ENCODE measurements at regions not wholly inside any gene's neighbourhood (a gene's known extent, or its start where the extent isn't known, plus 50 kb on each side); places are given as distances from the start of the nearest gene placed in this dataset.
"Not testable (repeated sequence)": the region's sequence is repeated elsewhere in the genome, so short reads cannot be mapped to it uniquely, and the experiment has no call there.

- Histone ChIP-seq H3K36me3 (replicated peaks; ENCODE audit: insufficient read depth, low read length) (no peaks in the 10 kb centered on the region), H3K79me2 (ENCODE audit: low read length) (no peaks in the 10 kb centered on the region), H3K9ac (ENCODE audit: low read length) (no peak overlapping the region), H3K27me3 (replicated peaks; ENCODE audit: insufficient read depth, low read length) (no peaks in the 10 kb centered on the region), H3K9me2 (replicated peaks; ENCODE audit: insufficient read depth, low read length) (no peaks in the 10 kb centered on the region), H3K4me3 (ENCODE audit: low read length) (no peak overlapping the region), H2AFZ (ENCODE audit: low read length) (no peak overlapping the region), H3K9me3 (replicated peaks; ENCODE audit: insufficient read depth, low read length) (no peaks in the 10 kb centered on the region), H3K27ac (ENCODE audit: low read length) (no peak overlapping the region), H3F3A (ENCODE audit: insufficient read depth, low read length) (no peaks in the 10 kb centered on the region), H3K4me2 (ENCODE audit: low read depth, low read length) (no peak overlapping the region), H4K20me1 (ENCODE audit: insufficient read depth, low read length) (no peaks in the 10 kb centered on the region), H3K4me1 (ENCODE audit: low read length) (no peaks in the 10 kb centered on the region)
- no peak for TF ChIP-seq CTCF (IDR thresholded peaks at IDR 0.05; ENCODE audit: low read length)
- DNase-seq = no peak
These were observed 63.3 kb downstream of the RPL22L1 start for GRCh38 chr3:170806676-170807075.

- H3K9me3 ChIP-seq (replicated peaks; ENCODE audit: insufficient read depth, low read length) = no peaks in the 10 kb centered on the region
- H4K20me1 ChIP-seq (ENCODE audit: insufficient read depth, low read length) = no peaks in the 10 kb centered on the region
- H3K36me3 ChIP-seq (replicated peaks; ENCODE audit: insufficient read depth, low read length) = no peaks in the 10 kb centered on the region
- DNase-seq = no peak
- H3K27me3 ChIP-seq (replicated peaks; ENCODE audit: insufficient read depth, low read length) = no peaks in the 10 kb centered on the region
- H3K4me1 ChIP-seq (ENCODE audit: low read length) = no peaks in the 10 kb centered on the region
- no peak overlapping the region for H3K9ac ChIP-seq (ENCODE audit: low read length)
- no peak overlapping the region for H2AFZ ChIP-seq (ENCODE audit: low read length)
- no peak overlapping the region for H3K4me2 ChIP-seq (ENCODE audit: low read depth, low read length)
- H3K79me2 ChIP-seq (ENCODE audit: low read length) = no peaks in the 10 kb centered on the region
- no peaks in the 10 kb centered on the region for H3K9me2 ChIP-seq (replicated peaks; ENCODE audit: insufficient read depth, low read length)
- no peaks in the 10 kb centered on the region for H3F3A ChIP-seq (ENCODE audit: insufficient read depth, low read length)
- H3K27ac ChIP-seq (ENCODE audit: low read length) = no peak overlapping the region
- TF ChIP-seq EZH2phosphoT487 (IDR thresholded peaks at IDR 0.05; ENCODE audit: low read length) (no peak), CTCF (IDR thresholded peaks at IDR 0.05; ENCODE audit: low read length) (no peak), EZH2 (optimal IDR thresholded peaks at IDR 0.05; ENCODE audit: low read depth, low read length) (no peak)
- H3K4me3 ChIP-seq (ENCODE audit: low read length) = no peak overlapping the region
These were observed 63.9 kb downstream of the RPL22L1 start for GRCh38 chr3:170806141-170806540.

- H3K27me3 ChIP-seq (replicated peaks; ENCODE audit: insufficient read depth, low read length); H3K4me1 ChIP-seq (ENCODE audit: low read length); H3F3A ChIP-seq (ENCODE audit: insufficient read depth, low read length): not testable (repeated sequence)
These were observed 64.7 kb downstream of the RPL22L1 start for GRCh38 chr3:170805296-170805695.

GRCh38 chr3:170804634-170805033, 65.4 kb downstream of the RPL22L1 start:
- H3K36me3 ChIP-seq (replicated peaks; ENCODE audit: insufficient read depth, low read length); H3K9me2 ChIP-seq (replicated peaks; ENCODE audit: insufficient read depth, low read length); H3K9me3 ChIP-seq (replicated peaks; ENCODE audit: insufficient read depth, low read length); H4K20me1 ChIP-seq (ENCODE audit: insufficient read depth, low read length); H3F3A ChIP-seq (ENCODE audit: insufficient read depth, low read length); DNase-seq; H3K4me2 ChIP-seq (ENCODE audit: low read depth, low read length); H3K27ac ChIP-seq (ENCODE audit: low read length); H3K9ac ChIP-seq (ENCODE audit: low read length); H2AFZ ChIP-seq (ENCODE audit: low read length); H3K4me3 ChIP-seq (ENCODE audit: low read length); H3K79me2 ChIP-seq (ENCODE audit: low read length); H3K4me1 ChIP-seq (ENCODE audit: low read length); H3K27me3 ChIP-seq (replicated peaks; ENCODE audit: insufficient read depth, low read length): not testable (repeated sequence)

More at GRCh38 chr3:170805296-170805695, 64.7 kb downstream of the RPL22L1 start:
- H3K79me2 ChIP-seq (ENCODE audit: low read length); H3K4me3 ChIP-seq (ENCODE audit: low read length); H3K27ac ChIP-seq (ENCODE audit: low read length); H3K4me2 ChIP-seq (ENCODE audit: low read depth, low read length); H3K9me3 ChIP-seq (replicated peaks; ENCODE audit: insufficient read depth, low read length); DNase-seq; H3K36me3 ChIP-seq (replicated peaks; ENCODE audit: insufficient read depth, low read length); H3K9me2 ChIP-seq (replicated peaks; ENCODE audit: insufficient read depth, low read length); H2AFZ ChIP-seq (ENCODE audit: low read length); H4K20me1 ChIP-seq (ENCODE audit: insufficient read depth, low read length); H3K9ac ChIP-seq (ENCODE audit: low read length): not testable (repeated sequence)

Data from MM.1S (cell line).